Neural progenitor cell (in vitro differentiated cells): ENCODE measurements at regions not wholly inside any gene's neighbourhood (a gene's known extent, or its start where the extent isn't known, plus 50 kb on each side); places are given as distances from the start of the nearest gene placed in this dataset. TPM values are rescaled to one million over a fixed set of nuclear protein-coding genes. Genes with fewer than 3 reads are reported as not detected.

Source experiments
- small RNA-seq: library from RNA; depleted of rRNA; stranded (forward); fragments of <200 nt; gene quantifications from one replicate; pipeline ENCODE3, GENCODE V24; 2015

Small RNAs in the stretch of these regions (small RNA-seq; reads per million reads assigned to genes)
- gene AC068135.1 (not detected), gene AC074290.1 (not detected), gene RF00017 (not detected), gene RF00273 (not detected), gene RNU6-169P (not detected)
